Fibroblast of skin of abdomen (primary cell): ENCODE measurements at regions not wholly inside any gene's neighbourhood (a gene's known extent, or its start where the extent isn't known, plus 50 kb on each side); places are given as distances from the start of the nearest gene placed in this dataset.
A peak's percentile ranks its signal among the peaks of the same experiment; 100 is the strongest.
"Not testable (repeated sequence)": the region's sequence is repeated elsewhere in the genome, so short reads cannot be mapped to it uniquely, and the experiment has no call there.

Source experiments
- DNase-seq: peaks from one replicate; pipeline ENCODE4 v3.0.0-alpha.2; 2013

GRCh38 chr2:35932276-35932963, 423.2 kb upstream of the CRIM1 start:
- no peak for DNase-seq

DNA sequence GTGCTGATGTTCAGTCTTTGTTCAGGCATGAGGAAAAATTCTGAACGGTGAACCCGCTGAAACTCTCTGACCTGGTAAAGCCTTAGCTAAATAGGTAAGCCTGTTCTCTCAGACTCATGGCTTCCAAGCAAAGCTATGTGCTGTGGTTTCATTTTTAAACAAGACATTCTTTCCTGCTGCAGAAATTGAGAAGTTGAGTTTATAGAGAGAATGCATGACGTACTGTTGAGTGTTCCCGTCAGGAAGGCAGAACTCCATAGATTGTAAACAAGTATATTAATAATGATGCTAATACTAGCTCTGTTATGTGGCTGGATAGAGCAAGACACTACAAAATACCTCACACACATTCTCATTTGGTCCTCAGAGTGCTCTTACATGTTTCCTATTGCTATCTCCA, 424.0 kb upstream of the CRIM1 start:
- DNase-seq = no peak

- no peak for DNase-seq
Measured at GRCh38 chr2:35931115-35931514, 424.5 kb upstream of the CRIM1 start.

GRCh38 chr2:35929551-35929950, 426.0 kb upstream of the CRIM1 start:
- no peak for DNase-seq

- DNase-seq = no peak
Measured at GRCh38 chr2:35920061-35920460, 435.5 kb upstream of the CRIM1 start.

DNA sequence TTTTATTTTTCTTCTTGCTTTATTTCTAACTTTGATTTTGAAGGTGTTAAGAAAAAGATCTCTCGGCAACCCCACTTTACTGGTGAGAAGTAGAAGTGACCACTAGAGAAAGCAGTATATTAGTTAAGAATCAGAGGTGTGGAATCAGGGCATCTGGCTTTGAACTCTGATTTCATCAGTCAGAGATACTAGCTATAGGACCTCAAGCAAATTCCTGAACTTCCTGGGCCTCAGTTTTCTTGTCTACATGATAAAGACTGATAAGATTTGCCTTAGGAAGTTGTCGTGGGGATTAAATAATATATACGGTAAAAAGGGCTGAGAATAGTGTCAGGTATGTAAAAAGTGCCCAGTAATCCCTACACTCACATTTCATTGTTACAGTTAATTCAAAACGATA, 440.3 kb upstream of the CRIM1 start:
- DNase-seq = no peak

DNA sequence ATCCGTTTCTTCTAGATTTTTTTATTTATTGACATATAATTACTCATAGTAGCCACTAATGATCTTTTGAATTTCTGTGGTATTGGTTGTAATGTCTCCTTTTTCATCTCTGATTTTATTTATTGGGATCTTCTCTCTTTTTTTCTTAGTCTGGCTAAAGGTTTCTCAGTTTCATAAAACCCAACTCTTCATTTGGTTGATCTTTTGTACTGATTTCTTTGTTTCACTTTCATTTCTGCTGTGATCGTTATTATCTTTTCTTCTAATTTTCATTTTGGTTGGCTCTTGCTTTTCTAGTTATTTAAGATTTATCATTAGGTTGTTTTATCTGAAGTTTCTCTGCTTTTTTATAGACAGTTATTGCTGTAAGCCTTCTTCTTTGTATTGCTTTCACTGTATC, 463.6 kb upstream of the CRIM1 start:
- no peak for DNase-seq

- DNase-seq = no peak
Measured at GRCh38 chr2:35891528-35891927, 464.1 kb upstream of the CRIM1 start.

DNA sequence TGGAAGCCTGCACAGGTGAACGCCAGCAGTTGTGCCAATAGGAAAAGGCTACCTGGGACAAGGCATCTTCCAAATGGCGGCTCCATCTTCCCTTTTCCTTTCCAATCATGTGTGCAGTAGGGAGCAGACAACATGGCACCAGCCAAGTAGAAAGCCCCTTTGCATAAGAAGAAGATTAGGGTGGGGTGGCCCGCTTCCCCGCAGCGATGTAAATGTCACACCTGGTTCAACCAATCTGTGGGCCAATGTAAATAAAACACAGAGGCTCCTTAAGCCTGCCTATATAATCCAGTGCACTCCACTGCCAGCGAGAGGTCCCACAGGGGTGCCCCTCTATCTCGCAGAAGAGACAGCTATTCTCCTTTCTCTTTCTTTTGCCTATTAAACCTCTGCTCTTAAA, 468.4 kb upstream of the CRIM1 start:
- no peak for DNase-seq

DNA sequence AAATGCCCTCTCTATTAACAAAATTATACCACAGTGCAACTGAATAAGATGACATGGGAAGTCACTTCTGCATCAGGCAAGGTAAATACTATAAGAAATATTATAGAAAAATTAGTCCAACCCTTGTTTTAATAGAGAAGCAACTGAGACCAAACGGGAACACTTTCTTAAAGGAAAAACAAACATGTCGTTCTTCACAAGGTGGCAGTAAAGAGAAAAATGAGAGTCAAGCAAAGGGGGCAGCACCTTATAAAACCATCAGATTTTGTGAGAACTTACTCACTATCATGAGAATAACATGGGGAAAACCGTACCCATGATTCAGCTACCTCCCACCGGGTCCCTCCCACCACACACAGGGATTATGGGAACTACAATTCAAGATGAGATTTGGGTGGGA, 481.7 kb upstream of the CRIM1 start:
- no peak for DNase-seq

- peak; percentile 16 for DNase-seq
Measured at GRCh38 chr2:35871672-35872071, 483.9 kb upstream of the CRIM1 start.

GRCh38 chr2:35870713-35871112, 484.9 kb upstream of the CRIM1 start:
- no peak for DNase-seq

DNA sequence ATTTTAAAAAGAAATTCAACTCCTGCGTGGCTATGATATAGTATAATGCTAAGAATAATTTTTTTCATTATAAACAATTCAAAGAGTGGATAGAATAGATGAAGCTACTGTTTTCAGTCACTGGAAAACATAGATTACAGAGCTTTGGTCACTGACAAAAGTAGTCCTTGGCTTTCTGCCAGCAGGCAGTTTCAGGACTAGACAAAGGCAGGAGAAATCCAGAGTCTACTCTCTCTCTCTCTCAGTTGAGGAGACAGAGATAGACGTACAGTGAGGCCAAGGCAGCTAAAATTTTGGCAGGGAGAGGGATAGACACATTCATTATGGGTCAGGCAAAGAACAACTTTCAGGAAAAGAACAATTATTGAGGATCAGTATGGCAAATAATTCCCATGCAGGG, 491.4 kb upstream of the CRIM1 start:
- no peak for DNase-seq

DNA sequence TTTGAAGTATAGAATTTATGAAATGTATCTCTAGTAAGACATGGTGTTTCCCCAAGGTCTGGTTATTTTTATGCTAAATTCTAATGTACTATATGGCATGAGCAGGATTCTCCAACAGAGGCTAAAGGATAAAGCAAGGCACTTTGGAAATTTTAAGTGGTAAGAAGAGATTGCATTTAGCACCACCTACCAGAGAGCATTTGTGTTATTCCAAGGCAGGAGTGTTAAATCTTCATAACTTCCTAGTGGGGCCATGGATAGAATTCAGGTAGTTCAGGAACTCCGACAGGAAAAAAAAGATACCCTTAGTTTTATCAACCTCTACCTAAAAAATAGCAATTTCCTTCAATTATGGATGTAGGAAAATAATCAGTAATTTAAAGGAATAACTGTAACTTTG, 497.4 kb upstream of the CRIM1 start:
- no peak for DNase-seq

GRCh38 chr2:35857498-35857897, 498.1 kb upstream of the CRIM1 start:
- no peak for DNase-seq

GRCh38 chr2:35831385-35831784, 524.2 kb upstream of the CRIM1 start:
- DNase-seq = no peak

DNA sequence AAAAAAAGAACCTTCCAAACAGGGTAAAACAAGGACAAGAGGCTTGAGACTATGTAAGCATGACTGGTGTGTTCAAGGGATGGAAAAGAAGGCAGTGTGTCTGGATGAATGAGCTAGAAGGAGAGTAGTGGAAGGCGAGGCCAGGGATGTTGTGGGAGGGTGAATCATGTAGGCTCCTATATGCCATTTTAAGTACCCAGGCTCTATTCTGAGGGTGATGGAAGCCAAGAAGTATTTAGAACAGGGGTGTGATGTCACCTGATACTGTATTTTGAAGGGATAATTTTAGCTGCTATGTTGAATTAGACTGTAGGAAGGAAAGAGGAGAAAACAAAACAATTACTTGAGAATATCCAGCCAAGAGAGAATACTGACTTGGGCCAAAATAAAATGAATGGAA, 524.7 kb upstream of the CRIM1 start:
- no peak for DNase-seq

DNA sequence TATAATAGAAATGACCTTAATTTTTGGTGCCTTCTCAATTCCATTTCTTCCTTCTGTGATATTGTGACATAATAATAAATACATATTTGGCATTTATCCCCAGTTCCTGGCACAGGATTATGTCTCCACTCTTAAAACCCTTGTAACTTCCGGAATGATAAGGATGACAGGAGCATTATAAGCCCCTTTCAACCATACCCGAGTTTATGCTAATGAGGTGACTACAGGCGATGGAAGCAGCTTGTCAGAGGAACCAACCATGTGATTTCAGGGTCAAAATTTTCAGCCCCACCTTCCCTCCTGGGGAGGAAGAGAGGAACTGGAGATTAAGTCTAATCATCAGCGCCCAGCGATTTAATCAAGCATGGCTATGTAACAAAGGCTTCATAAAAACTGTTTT, 528.5 kb upstream of the CRIM1 start:
- no peak for DNase-seq

- no peak for DNase-seq
Measured at GRCh38 chr2:35822716-35823115, 532.9 kb upstream of the CRIM1 start.

- DNase-seq = no peak
Measured at GRCh38 chr2:35821675-35822074, 533.9 kb upstream of the CRIM1 start.

- no peak for DNase-seq
Measured at GRCh38 chr2:35820391-35820790, 535.2 kb upstream of the CRIM1 start.

GRCh38 chr2:35819033-35819432, 536.5 kb upstream of the CRIM1 start:
- DNase-seq = no peak

GRCh38 chr2:35818359-35818758, 537.2 kb upstream of the CRIM1 start:
- DNase-seq = not testable (repeated sequence)

DNA sequence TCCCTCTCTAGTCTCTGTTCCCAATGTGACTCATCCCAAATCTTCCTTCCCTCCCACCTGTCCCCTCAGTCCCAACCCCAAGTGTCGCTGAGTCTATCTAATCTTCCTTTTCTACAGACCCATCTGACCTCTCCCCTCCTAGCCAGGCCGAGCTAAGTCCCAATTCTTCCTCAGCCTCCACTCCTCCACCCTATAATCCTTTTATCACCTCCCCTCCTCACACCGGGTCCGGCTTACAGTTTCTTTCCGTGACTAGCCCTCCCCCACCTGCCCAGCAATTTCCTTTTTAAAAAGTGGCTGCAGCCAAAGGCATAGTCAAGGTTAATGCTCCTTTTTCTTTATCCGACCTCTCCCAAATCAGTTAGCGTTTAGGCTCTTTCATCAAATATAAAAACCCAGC, 541.0 kb upstream of the CRIM1 start:
- not testable (repeated sequence) for DNase-seq

DNA sequence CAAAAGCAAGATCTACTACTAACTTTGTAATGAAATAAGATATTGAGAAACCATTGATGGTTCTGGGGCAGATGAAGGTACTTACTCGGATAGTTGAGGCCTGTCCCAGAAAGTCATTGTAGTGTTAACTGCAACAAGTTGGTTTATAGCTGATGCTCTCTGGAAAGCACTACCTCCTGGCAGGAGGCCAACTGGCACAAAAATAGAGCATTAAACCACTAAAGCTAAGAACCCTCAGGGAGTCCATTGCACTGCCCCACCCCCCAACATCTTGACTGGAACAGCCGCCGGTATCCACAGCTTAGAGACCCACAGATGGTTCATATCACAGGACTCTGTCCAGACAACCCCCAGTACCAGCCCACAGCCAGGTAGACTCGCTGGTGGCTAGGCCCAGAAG, 552.5 kb upstream of the CRIM1 start:
- no peak for DNase-seq
